Colonic mucosa (tissue), 4 donors: ENCODE measurements at regions not wholly inside any gene's neighbourhood (a gene's known extent, or its start where the extent isn't known, plus 50 kb on each side); places are given as distances from the start of the nearest gene placed in this dataset.

Experiments
- DNase-seq: peaks from one replicate; pipeline ENCODE4 v3.0.0-alpha.2; 2020
- H3K27ac ChIP-seq: fragments of 200-600 bp; one replicate; pipeline ENCODE4 v1.8.0; 2021
- H3K27me3 ChIP-seq: fragments of 200-600 bp; one replicate; pipeline ENCODE4 v1.8.0; 2021
- H3K36me3 ChIP-seq: fragments of 200-600 bp; one replicate; pipeline ENCODE4 v1.8.0; 2021
- H3K4me1 ChIP-seq: fragments of 200-600 bp; one replicate; pipeline ENCODE4 v1.8.0; 2021; ENCODE audit warnings: mild to moderate bottlenecking
- H3K4me3 ChIP-seq: fragments of 200-600 bp; one replicate; pipeline ENCODE4 v1.8.0; 2021
- H3K9ac ChIP-seq, 2 donors: one replicate each; pipeline ENCODE4 v1.7.0; 2013; ENCODE audit warnings: control low read depth in 2 of 2, low read depth in 2 of 2, low read length in 2 of 2
- H3K9me3 ChIP-seq: fragments of 200-600 bp; one replicate; pipeline ENCODE4 v1.8.0; 2021
- CTCF ChIP-seq: fragments of 200-600 bp; IDR thresholded peaks from one replicate; pipeline ENCODE4 v1.8.0; 2022; ENCODE audit warnings: antibody characterized with exemption, mild to moderate bottlenecking
- intact Hi-C: fragments of 100-400 bp; cut with DNase I; formaldehyde crosslinking; loops from one replicate; pipeline ENCODE4 v1.14.1; 2022
- donor health status: healthy.
- donor health status: DM: no; HTN: no; CAD: no.
- donor health status: DM: no; HTN: no; CAD: no.

DNA sequence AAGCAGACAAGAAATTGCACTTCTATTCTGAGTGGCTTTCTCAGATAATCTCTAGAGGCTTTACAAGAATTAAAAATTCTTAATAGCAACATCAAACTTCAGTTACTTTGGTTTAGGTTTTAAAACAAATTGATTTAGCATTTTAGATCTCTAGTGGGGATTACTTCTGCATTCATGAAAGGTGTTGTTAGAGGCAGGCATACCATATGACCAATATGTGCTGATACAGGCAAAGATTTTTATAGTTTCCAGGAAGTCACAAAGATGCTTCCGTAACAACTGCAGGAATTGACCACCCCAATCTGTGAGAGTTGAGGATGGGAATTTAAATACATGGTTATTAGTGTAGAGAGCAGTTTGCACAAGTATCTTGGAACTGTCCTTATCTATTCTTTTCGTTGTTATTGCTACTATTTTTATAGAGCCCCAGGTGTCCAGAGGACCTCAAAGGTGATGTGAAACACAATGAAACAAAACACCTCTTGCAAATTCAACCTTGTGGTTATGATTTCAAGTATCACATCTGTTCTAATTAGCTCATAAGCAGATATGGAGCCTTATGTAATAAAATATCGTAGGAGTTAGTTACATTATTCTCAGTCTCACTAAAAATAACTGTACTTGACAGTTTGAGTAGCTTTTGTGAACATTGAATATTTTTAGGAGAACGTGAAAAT, 512.7 kb upstream of the ADGRL4 start:
- intact Hi-C loops: no loop called here
- no peaks in the 10 kb centered on the region for H3K9me3 ChIP-seq

DNA sequence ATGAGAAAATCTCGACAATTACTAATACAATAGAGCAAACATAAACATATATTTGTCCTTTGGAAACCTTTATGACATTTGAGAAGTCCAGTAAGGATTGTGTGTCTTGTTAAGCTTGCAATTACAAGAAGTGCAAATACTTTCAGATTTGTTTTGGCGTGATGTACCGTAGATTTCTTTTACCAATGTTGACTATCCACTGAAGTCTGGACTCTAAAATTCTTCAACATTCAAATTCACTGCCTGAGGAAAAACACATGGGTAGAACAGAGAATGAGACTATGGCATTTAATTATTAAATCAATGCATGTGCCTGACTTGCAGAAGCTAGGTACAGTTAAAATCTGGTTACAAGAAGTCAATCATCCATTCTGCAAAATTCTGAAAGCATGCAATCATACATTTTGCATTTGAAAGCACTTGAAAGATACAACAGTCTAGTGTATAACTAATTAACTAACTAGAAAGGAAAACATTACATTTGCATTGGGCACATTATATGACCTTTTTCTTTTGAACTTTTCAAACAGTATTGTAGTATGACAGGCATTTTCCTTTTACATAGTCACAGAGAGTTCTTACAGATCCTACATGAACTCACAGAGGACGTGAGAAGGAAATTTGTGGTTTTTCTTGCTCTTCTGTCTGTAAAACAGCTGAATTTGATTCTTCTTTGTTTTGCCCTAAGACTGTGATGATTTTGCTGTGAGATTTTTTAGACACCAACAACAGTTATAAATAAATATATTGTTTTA, 511.1 kb upstream of the ADGRL4 start:
- DNase-seq: no peak
- no peaks in the 10 kb centered on the region for H3K4me1 ChIP-seq
- no peak overlapping the region for H3K27ac ChIP-seq
- H3K36me3 ChIP-seq: no peaks in the 10 kb centered on the region
- H3K9me3 ChIP-seq: no peaks in the 10 kb centered on the region
- no peak for TF ChIP-seq CTCF
- H3K9ac ChIP-seq: no peak overlapping the region
- H3K4me3 ChIP-seq: no peak overlapping the region
- intact Hi-C loops: no loop called here
- H3K27me3 ChIP-seq: no peaks in the 10 kb centered on the region

More for the DNA sequence above, 512.7 kb upstream of the ADGRL4 start:
- no peak for TF ChIP-seq CTCF
- H3K4me1 ChIP-seq: no peaks in the 10 kb centered on the region
- no peak overlapping the region for H3K27ac ChIP-seq
- no peak overlapping the region for H3K9ac ChIP-seq
- H3K4me3 ChIP-seq: no peak overlapping the region
- H3K36me3 ChIP-seq: no peaks in the 10 kb centered on the region
- no peaks in the 10 kb centered on the region for H3K27me3 ChIP-seq
- DNase-seq: no peak

- no peak for TF ChIP-seq CTCF
- Histone ChIP-seq H3K9ac (no peak overlapping the region), H3K36me3 (no peaks in the 10 kb centered on the region), H3K27me3 (no peaks in the 10 kb centered on the region), H3K4me1 (no peaks in the 10 kb centered on the region), H3K4me3 (no peak overlapping the region), H3K27ac (no peak overlapping the region), H3K9me3 (no peaks in the 10 kb centered on the region)
- DNase-seq: no peak
- intact Hi-C loops: no loop called here
Observed at GRCh38 chr1:79507770-79508169, 501.2 kb upstream of the ADGRL4 start.

- DNase-seq: no peak
- no peak overlapping the region for H3K4me3 ChIP-seq
- intact Hi-C loops: no loop called here
- no peaks in the 10 kb centered on the region for H3K9me3 ChIP-seq
- H3K4me1 ChIP-seq: no peaks in the 10 kb centered on the region
- no peak for TF ChIP-seq CTCF
- H3K9ac ChIP-seq: no peak overlapping the region
- H3K27me3 ChIP-seq: no peaks in the 10 kb centered on the region
- H3K27ac ChIP-seq: no peak overlapping the region
- H3K36me3 ChIP-seq: no peaks in the 10 kb centered on the region
Observed at GRCh38 chr1:79501153-79501552, 494.6 kb upstream of the ADGRL4 start.

DNA sequence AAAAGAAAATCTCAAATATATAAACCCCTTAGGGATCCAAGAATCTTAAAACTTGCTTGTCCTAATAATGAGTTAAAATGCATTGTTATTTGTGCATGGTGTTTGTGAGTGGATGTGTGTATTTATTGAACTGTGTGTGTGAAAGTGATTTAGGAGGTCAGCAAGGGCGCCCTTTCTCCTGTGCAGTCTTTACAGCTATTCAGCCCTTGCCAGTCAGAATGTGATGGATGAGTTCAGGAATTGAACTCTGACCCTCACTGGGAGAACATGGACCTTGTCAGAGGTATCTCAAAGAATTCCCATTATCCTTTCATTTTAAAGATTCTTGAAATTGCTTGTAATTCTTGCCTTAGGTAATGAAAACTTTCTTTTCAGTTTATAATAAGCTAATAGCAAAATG, 493.0 kb upstream of the ADGRL4 start:
- Histone ChIP-seq H3K36me3 (no peaks in the 10 kb centered on the region), H3K4me1 (no peaks in the 10 kb centered on the region), H3K4me3 (no peak overlapping the region), H3K9ac (no peak overlapping the region), H3K27me3 (no peaks in the 10 kb centered on the region), H3K9me3 (no peaks in the 10 kb centered on the region), H3K27ac (no peak overlapping the region)
- TF ChIP-seq CTCF: no peak
- intact Hi-C loops: no loop called here
- DNase-seq: no peak
